GM12865 (cell line): ENCODE measurements at regions not wholly inside any gene's neighbourhood (a gene's known extent, or its start where the extent isn't known, plus 50 kb on each side); places are given as distances from the start of the nearest gene placed in this dataset.

Experiments used
- DNase-seq: peaks from one replicate; pipeline ENCODE4 v3.0.0; 2010; ENCODE audit warnings: low read depth
- H3K4me3 ChIP-seq: 2 replicates; pipeline ENCODE4 v1.5.1; 2011; ENCODE audit warnings: mild to moderate bottlenecking, low read depth, low read length, control low read depth
- CTCF ChIP-seq: IDR thresholded peaks from 2 replicates; pipeline ENCODE4 v1.5.1; 2011; ENCODE audit warnings: low read length, control low read depth, low read depth, inconsistent platforms; ENCODE audit not compliant: insufficient read depth; ENCODE audit errors: missing control alignments

DNA sequence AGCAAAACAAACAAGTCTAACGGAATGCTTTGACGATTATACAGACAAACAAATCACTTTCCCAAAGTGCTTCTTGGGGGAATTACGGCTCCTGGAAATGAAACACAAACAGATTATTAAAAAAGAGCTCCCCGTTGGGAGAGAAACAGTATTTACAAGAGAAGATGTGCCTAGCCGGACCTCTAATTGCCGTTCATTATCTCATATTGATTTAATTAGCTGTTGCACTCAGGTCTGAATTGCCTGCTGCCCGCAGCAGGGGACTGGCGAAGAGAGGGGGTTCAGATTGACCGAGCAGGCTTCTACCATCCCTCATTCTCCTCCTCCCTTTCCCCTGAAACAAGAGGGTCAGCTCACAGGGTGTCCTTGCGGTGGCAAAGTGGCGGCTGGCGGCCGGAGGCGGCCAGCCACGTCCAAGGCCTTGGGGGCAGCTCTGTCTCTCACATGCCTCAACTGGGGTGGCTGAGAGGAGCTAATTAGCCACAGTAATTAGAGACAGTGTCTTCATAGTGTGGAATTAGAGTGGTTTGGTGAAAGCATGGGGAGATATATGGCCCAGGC, 295.1 kb downstream of the MIAT start:
- no peak for DNase-seq
- no peak for TF ChIP-seq CTCF
- H3K4me3 ChIP-seq: no peak overlapping the region

DNA sequence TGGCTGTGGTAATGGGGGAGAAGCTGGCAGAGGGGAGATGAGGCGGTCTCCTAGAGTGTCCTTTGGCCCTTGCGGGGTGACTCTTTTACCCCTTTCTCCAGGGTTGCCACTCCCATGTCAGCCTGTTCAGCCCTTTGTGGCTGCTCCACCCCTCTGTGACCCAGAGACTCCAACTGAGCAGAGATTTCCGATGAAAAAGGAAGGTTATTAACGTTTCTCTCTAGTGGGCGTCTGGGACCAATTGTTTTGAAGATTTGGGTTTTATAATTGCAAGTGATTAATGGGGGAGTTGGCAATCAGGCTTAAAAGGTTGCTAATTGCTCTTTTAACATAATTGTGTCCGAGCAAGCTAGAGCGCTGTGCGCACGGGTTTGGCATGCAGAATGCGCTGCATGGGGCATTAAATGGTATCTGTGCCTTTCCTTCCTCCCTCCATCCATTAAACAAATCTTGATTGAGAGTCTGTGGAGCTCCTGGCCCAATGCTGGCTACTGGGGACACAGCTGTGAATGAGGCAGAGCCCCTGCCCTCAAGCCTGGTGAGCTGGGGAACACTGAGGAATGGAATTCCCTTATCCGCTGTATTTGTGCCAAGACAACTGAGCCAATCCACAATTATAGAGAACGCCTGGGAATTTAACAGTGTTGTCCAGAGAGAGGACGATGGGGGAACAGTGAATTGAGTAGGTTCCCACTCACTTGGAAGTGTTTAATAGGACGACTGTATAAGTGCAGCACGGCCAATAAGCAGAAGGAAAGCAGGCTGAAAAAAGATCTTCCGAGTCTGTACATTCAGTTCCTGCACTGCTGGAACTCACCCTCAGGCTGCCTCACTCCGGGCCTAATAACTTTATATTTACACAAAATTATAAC, 295.9 kb downstream of the MIAT start:
- TF ChIP-seq CTCF: no peak
- DNase-seq: no peak
- no peak overlapping the region for H3K4me3 ChIP-seq

- no peak for TF ChIP-seq CTCF
- no peak for DNase-seq
- H3K4me3 ChIP-seq: no peak overlapping the region
Measured at GRCh38 chr22:26956371-26956770, 299.0 kb downstream of the MIAT start.

GRCh38 chr22:26957176-26957575, 299.8 kb downstream of the MIAT start:
- H3K4me3 ChIP-seq: no peak overlapping the region
- no peak for TF ChIP-seq CTCF
- DNase-seq: no peak

DNA sequence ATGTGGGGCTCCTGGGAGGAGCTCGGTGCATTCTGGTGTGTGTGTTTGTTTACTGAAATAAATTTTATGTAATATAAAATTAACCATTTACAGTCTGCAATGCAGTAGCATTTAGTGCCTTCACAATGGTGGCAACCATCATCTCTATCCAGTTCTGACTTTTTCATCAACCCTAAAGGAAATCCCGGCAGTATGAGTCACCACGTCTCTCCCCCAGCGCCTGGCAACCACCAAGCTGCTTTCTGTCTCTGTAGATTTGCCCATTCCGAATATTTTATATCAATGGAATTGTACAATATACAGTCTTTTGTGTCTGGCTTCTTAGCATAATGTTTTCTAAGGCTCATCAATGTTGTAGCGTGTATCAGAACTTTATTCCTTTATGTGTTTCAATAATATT, 300.5 kb downstream of the MIAT start:
- no peak for DNase-seq
- no peak for TF ChIP-seq CTCF

GRCh38 chr22:26958378-26958777, 301.0 kb downstream of the MIAT start:
- no peak for DNase-seq
- TF ChIP-seq CTCF: no peak

More for the DNA sequence above, 300.5 kb downstream of the MIAT start:
- H3K4me3 ChIP-seq: no peak overlapping the region

More at GRCh38 chr22:26958378-26958777, 301.0 kb downstream of the MIAT start:
- no peak overlapping the region for H3K4me3 ChIP-seq
